ENCODE measurements at regions not wholly inside any gene's neighbourhood (a gene's known extent, or its start where the extent isn't known, plus 50 kb on each side); places are given as distances from the start of the nearest gene placed in this dataset.

GRCh38 chr11:69348414-69349235, 54.7 kb downstream of the MYEOV start:
- DNase-seq (ENCODE audit: low spot score), result no peak

- DNase-seq (ENCODE audit: low spot score), result no peak
Measured at GRCh38 chr11:69350040-69350439, 56.1 kb downstream of the MYEOV start.

GRCh38 chr11:69350596-69350995, 56.6 kb downstream of the MYEOV start:
- DNase-seq (ENCODE audit: low spot score), result no peak

GRCh38 chr11:69351460-69351859, 57.5 kb downstream of the MYEOV start:
- DNase-seq (ENCODE audit: low spot score), result no peak

GRCh38 chr11:69352166-69352565, 58.2 kb downstream of the MYEOV start:
- DNase-seq (ENCODE audit: low spot score), result no peak

GRCh38 chr11:69352715-69353319, 58.9 kb downstream of the MYEOV start:
- peak; percentile 22 for DNase-seq (ENCODE audit: low spot score)

- DNase-seq (ENCODE audit: low spot score), result no peak
Measured at GRCh38 chr11:69353696-69354544, 60.0 kb downstream of the MYEOV start.

- no peak for DNase-seq (ENCODE audit: low spot score)
Measured at GRCh38 chr11:69354545-69354897, 60.6 kb downstream of the MYEOV start.

GRCh38 chr11:69355346-69355940, 61.5 kb downstream of the MYEOV start:
- no peak for DNase-seq (ENCODE audit: low spot score)

- no peak for DNase-seq (ENCODE audit: low spot score)
Measured at GRCh38 chr11:69355959-69356702, 62.2 kb downstream of the MYEOV start.

GRCh38 chr11:69356703-69357457, 62.9 kb downstream of the MYEOV start:
- no peak for DNase-seq (ENCODE audit: low spot score)

- DNase-seq (ENCODE audit: low spot score), result no peak
Measured at GRCh38 chr11:69357458-69358397, 63.8 kb downstream of the MYEOV start.

GRCh38 chr11:69358398-69359020, 64.6 kb downstream of the MYEOV start:
- DNase-seq (ENCODE audit: low spot score), result no peak

GRCh38 chr11:69359735-69360480, 66.0 kb downstream of the MYEOV start:
- DNase-seq (ENCODE audit: low spot score), result no peak

- DNase-seq (ENCODE audit: low spot score), result no peak
Measured at GRCh38 chr11:69360606-69361005, 66.7 kb downstream of the MYEOV start.

- DNase-seq (ENCODE audit: low spot score), result no peak
Measured at GRCh38 chr11:69361048-69361447, 67.1 kb downstream of the MYEOV start.

- DNase-seq (ENCODE audit: low spot score), result no peak
Measured at GRCh38 chr11:69361466-69361865, 67.5 kb downstream of the MYEOV start.

GRCh38 chr11:69362315-69362714, 68.4 kb downstream of the MYEOV start:
- no peak for DNase-seq (ENCODE audit: low spot score)

- no peak for DNase-seq (ENCODE audit: low spot score)
Measured at GRCh38 chr11:69364921-69365320, 71.0 kb downstream of the MYEOV start.

Measured in Ammon's horn (tissue), 1 donor.